GM12872 (cell line): ENCODE measurements at regions not wholly inside any gene's neighbourhood (a gene's known extent, or its start where the extent isn't known, plus 50 kb on each side); places are given as distances from the start of the nearest gene placed in this dataset.

Experiments
- CTCF ChIP-seq: IDR thresholded peaks from 3 replicates; pipeline ENCODE4 v1.5.1; 2011; ENCODE audit warnings: low read depth, mild to moderate bottlenecking, low read length, moderate library complexity; ENCODE audit not compliant: insufficient read depth

- no peak for TF ChIP-seq CTCF
These were observed 74.7 kb upstream of the ATP10A start for GRCh38 chr15:25937796-25938195.

- TF ChIP-seq CTCF = no peak
These were observed 72.9 kb upstream of the ATP10A start for GRCh38 chr15:25936004-25936403.

- TF ChIP-seq CTCF = no peak
These were observed 70.5 kb upstream of the ATP10A start for GRCh38 chr15:25933456-25934158.

- no peak for TF ChIP-seq CTCF
These were observed 69.6 kb upstream of the ATP10A start for GRCh38 chr15:25932696-25933095.

- no peak for TF ChIP-seq CTCF
These were observed 68.7 kb upstream of the ATP10A start for GRCh38 chr15:25931851-25932250.

GRCh38 chr15:25930931-25931330 is 67.8 kb upstream of the ATP10A start:
- no peak for TF ChIP-seq CTCF
